Testis (tissue), 2 donors: ENCODE measurements at regions not wholly inside any gene's neighbourhood (a gene's known extent, or its start where the extent isn't known, plus 50 kb on each side); places are given as distances from the start of the nearest gene placed in this dataset.

ENCODE experiments used
- CTCF ChIP-seq, 3 experiments: fragments of 450-650 bp in 2 of 3; fragments of 200-600 bp in 1 of 3; sonication (generic) in 1 of 3; IDR thresholded peaks; one replicate each; pipeline ENCODE4 v1.5.1; 2016 to 2019; ENCODE audit warnings: antibody characterized with exemption in 3 of 3, mild to moderate bottlenecking in 2 of 3, moderate library complexity in 1 of 3
- POLR2A ChIP-seq: fragments of 450-650 bp; IDR thresholded peaks from one replicate; pipeline ENCODE4 v1.6.1; 2017; ENCODE audit warnings: antibody characterized with exemption, mild to moderate bottlenecking, moderate library complexity

GRCh38 chr2:33704406-33704855, 105.3 kb upstream of the FAM98A start:
- TF ChIP-seq CTCF (IDR thresholded peaks at IDR 0.05) (no peak), POLR2A (no peak)
